ENCODE measurements at regions not wholly inside any gene's neighbourhood (a gene's known extent, or its start where the extent isn't known, plus 50 kb on each side); places are given as distances from the start of the nearest gene placed in this dataset.

DNA sequence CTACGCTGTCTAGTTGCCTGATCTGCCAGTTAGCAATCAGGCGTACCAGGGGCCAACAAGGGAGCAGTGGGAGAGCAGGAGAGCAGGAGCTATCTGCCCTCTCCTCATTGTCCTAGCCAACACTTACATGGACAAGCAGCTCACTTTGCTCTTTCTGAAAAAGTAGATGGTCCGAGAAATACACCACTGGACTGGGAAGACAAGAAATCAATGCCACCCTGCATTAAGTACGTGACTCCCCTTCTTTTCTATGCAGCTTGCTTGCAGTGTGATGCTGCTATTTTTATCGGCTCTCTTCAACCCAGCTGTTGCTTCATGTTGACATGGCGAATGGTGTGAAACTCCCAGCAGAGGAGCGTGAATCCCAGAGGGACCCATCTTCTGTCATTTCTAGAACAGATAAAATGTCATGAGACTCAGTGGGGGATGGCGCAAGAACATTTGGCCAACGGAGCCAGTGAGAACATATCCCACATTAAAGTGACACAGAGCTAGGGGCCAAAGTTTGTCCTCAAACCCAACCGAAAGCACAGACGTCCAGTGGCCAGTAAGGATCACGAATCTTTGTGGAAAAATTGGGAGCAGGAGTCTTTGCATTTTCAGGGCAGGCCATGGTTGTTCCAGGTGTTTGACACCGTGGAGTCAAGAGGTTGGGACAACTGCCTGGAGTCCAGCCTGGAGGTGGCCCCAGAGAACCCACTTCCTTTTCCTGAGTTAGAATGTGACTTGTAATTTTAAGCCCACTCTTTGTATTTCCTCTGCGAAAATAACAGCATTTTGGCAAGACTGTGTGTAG is 53.7 kb upstream of the MEF2A start:
- DNase-seq = peak; percentile 35

DNA sequence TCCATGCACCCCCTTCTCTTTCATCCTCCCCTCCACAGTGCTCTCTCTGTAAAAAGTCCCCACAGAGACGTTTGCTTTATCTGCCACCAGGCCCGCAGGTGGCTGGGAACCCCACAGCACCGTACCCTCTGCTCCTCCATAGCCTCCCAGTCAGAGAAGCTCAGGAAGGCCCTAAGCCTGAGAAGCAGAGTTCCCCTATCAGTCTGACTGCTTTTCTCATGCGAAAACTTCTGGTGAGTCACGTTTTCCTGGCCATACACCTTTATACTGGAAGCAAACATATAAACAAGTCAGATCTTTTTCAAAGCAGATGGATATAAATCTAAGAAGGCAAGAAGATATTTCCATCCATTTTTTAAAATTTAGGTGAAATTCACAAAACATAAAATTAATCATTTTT is 51.5 kb upstream of the MEF2A start:
- DNase-seq = no peak
